ENCODE measurements at regions not wholly inside any gene's neighbourhood (a gene's known extent, or its start where the extent isn't known, plus 50 kb on each side); places are given as distances from the start of the nearest gene placed in this dataset.
A peak's percentile ranks its signal among the peaks of the same experiment; 100 is the strongest.

DNA sequence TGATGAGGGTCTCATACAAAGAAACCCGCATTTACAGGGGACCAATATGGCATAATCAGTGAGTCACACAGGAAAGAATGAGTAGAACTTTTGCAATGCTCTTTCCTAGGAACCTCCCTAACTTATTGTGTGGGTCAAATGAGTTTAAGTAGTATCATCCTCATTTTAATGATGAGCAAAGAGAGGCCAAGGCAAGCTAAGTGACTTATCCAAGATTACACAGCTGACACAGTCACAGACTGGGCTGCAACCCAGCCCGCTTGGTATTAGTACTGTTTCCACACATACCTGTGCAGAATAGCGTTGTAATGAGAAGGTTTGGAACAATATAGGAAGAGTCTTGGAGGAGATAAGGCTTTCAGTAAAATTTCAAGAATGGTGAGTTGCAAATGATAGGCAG is 91.0 kb upstream of the PPP1R2C start:
- ATAC-seq (ENCODE audit: low read depth) (no peak), DNase-seq (no peak)
- Histone ChIP-seq H2AFZ (ENCODE audit: insufficient read depth, low read depth, low read length, poor library complexity, severe bottlenecking) (peak overlapping the region; percentile 19), H3K27ac (ENCODE audit: low read length in 2 of 2) (no peak overlapping the region), H3K79me2 (ENCODE audit: control insufficient read depth, insufficient read depth, low read length) (no peaks in the 10 kb centered on the region), H3K4me2 (replicated peaks; ENCODE audit: low read depth, low read length, poor library complexity, severe bottlenecking) (no peak overlapping the region), H3K27me3 (replicated peaks in 1 of 4; ENCODE audit: control extremely low read depth in 1 of 4, control insufficient read depth in 3 of 4, insufficient read depth in 4 of 4, low read length in 3 of 4) (no peaks in the 10 kb centered on the region), H3K36me3 (replicated peaks in 1 of 2; ENCODE audit: control extremely low read depth in 1 of 2, control insufficient read depth in 1 of 2, extremely low read depth in 1 of 2, insufficient read depth in 2 of 2, low read length in 1 of 2) (no peaks in the 10 kb centered on the region), H3K4me1 (ENCODE audit: control insufficient read depth in 2 of 2, insufficient read depth in 2 of 2, low read length in 2 of 2) (peaks cover 15 to 16% of the 10 kb centered on the region in 2 donors), H3K4me3 (ENCODE audit: control extremely low read depth in 1 of 5, extremely low read depth in 1 of 5, insufficient read depth in 1 of 5, low read depth in 2 of 5, low read length in 4 of 5) (no peak overlapping the region), H3K9ac (ENCODE audit: low read length) (no peak overlapping the region), H4K20me1 (ENCODE audit: control insufficient read depth, insufficient read depth, low read length, poor library complexity, severe bottlenecking) (no peaks in the 10 kb centered on the region), H3K9me3 (ENCODE audit: control extremely low read depth in 1 of 3, control insufficient read depth in 2 of 3, insufficient read depth in 1 of 3, low read length in 2 of 3) (no peaks in the 10 kb centered on the region)
- Mint-ChIP-seq H3K4me1 (peaks cover 22% of the 10 kb centered on the region), H3K27me3 (no peaks in the 10 kb centered on the region), H3K4me3 (no peak overlapping the region), H3K27ac (peak overlapping the region; percentile 56), H3K9me3 (ENCODE audit: insufficient read depth) (no peaks in the 10 kb centered on the region)
- WGBS (ENCODE audit: insufficient coverage): 100% methylated on average over 1 of the region's 3 CpGs
- ChIA-PET POLR2A (no interaction called here), CTCF (no interaction called here)
- intact Hi-C loops (cut with micrococcal nuclease): loop anchor here (10.0 kb wide), 1 partner anchor 66 kb away; no protein-coding TSS in a partner anchor
- no peak for TF ChIP-seq EZH2 (IDR thresholded peaks at IDR 0.05; ENCODE audit: borderline replicate concordance, insufficient read depth, low read depth, low read length, poor library complexity, severe bottlenecking)
- TF ChIP-seq, protein P1, sequence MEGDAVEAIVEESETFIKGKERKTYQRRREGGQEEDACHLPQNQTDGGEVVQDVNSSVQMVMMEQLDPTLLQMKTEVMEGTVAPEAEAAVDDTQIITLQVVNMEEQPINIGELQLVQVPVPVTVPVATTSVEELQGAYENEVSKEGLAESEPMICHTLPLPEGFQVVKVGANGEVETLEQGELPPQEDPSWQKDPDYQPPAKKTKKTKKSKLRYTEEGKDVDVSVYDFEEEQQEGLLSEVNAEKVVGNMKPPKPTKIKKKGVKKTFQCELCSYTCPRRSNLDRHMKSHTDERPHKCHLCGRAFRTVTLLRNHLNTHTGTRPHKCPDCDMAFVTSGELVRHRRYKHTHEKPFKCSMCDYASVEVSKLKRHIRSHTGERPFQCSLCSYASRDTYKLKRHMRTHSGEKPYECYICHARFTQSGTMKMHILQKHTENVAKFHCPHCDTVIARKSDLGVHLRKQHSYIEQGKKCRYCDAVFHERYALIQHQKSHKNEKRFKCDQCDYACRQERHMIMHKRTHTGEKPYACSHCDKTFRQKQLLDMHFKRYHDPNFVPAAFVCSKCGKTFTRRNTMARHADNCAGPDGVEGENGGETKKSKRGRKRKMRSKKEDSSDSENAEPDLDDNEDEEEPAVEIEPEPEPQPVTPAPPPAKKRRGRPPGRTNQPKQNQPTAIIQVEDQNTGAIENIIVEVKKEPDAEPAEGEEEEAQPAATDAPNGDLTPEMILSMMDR (IDR thresholded peaks at IDR 0.05): no peak

DNA sequence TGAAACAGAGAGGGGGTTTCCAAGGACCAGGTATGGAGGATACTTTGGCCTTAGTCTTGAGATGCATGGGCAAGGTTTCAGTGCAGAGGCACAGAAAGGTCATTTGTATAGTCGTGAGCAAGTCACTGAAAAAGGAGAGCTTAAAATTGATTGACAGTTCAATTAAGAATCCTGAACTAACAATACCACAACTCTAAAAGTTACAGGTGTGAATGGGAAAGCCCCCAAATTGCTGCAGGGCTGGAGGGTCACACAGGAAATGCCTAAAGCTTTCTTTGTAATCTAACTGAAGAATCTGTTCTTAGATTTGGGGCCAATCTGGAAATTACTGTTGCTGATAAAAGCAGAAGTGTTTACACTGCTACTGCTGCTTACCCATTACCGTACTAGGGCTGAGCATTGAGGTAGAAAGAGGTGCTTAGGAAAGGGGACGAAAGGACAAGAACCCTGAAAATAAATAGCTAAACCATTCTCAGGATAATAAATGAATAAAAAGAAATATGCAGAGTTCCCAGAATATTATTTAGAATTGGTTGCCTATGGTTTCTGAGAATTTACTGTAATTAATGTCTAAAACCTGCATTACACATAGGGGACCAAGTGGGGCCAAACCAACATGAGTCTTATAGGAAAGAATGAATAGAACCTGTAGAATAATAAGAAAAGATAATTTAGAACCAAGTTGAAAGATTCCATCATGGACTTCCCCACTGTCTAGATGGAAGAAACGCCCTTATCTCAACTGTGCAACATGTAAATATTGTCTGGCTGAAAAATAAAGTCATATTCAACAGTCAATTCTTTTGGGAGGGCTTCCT is 91.9 kb upstream of the PPP1R2C start:
- TF ChIP-seq, protein P1 (IDR thresholded peaks at IDR 0.05): no peak
- TF ChIP-seq EZH2 (IDR thresholded peaks at IDR 0.05; ENCODE audit: borderline replicate concordance, insufficient read depth, low read depth, low read length, poor library complexity, severe bottlenecking): no peak
- Histone ChIP-seq H3K36me3 (replicated peaks in 1 of 2; ENCODE audit: control extremely low read depth in 1 of 2, control insufficient read depth in 1 of 2, extremely low read depth in 1 of 2, insufficient read depth in 2 of 2, low read length in 1 of 2) (no peaks in the 10 kb centered on the region), H3K4me1 (ENCODE audit: control insufficient read depth in 2 of 2, insufficient read depth in 2 of 2, low read length in 2 of 2) (peaks cover 15 to 16% of the 10 kb centered on the region in 2 donors), H4K20me1 (ENCODE audit: control insufficient read depth, insufficient read depth, low read length, poor library complexity, severe bottlenecking) (no peaks in the 10 kb centered on the region), H3K27ac (ENCODE audit: low read length in 2 of 2) (peak overlapping the region in 1 of 2 donors; percentile 11), H3K9me3 (ENCODE audit: control extremely low read depth in 1 of 3, control insufficient read depth in 2 of 3, insufficient read depth in 1 of 3, low read length in 2 of 3) (no peaks in the 10 kb centered on the region), H3K4me3 (ENCODE audit: control extremely low read depth in 1 of 5, extremely low read depth in 1 of 5, insufficient read depth in 1 of 5, low read depth in 2 of 5, low read length in 4 of 5) (no peak overlapping the region), H2AFZ (ENCODE audit: insufficient read depth, low read depth, low read length, poor library complexity, severe bottlenecking) (peak overlapping the region; percentile 19), H3K79me2 (ENCODE audit: control insufficient read depth, insufficient read depth, low read length) (no peaks in the 10 kb centered on the region), H3K27me3 (replicated peaks in 1 of 4; ENCODE audit: control extremely low read depth in 1 of 4, control insufficient read depth in 3 of 4, insufficient read depth in 4 of 4, low read length in 3 of 4) (no peaks in the 10 kb centered on the region), H3K9ac (ENCODE audit: low read length) (no peak overlapping the region), H3K4me2 (replicated peaks; ENCODE audit: low read depth, low read length, poor library complexity, severe bottlenecking) (peak overlapping the region; percentile 39)
- peak; percentile 47 for DNase-seq
- peaks cover 22% of the 10 kb centered on the region for H3K4me1 Mint-ChIP-seq
- WGBS (ENCODE audit: insufficient coverage): no CpG with 5 or more reads among the region's 4 CpGs
- intact Hi-C loops (cut with micrococcal nuclease): loop anchor here (10.0 kb wide), 1 partner anchor 65 kb away; no protein-coding TSS in a partner anchor
- H3K9me3 Mint-ChIP-seq (ENCODE audit: insufficient read depth): no peaks in the 10 kb centered on the region
- no peaks in the 10 kb centered on the region for H3K27me3 Mint-ChIP-seq
- CTCF ChIA-PET: no interaction called here
- peak overlapping the region; percentile 56 for H3K27ac Mint-ChIP-seq
- no peak overlapping the region for H3K4me3 Mint-ChIP-seq
- POLR2A ChIA-PET: interaction anchor here (0.6 kb wide), 1 partner anchor 812 kb away, joined by 4 read pairs; no protein-coding TSS in a partner anchor
- ATAC-seq (ENCODE audit: low read depth): peak; percentile 69

All from B cell (primary cell).